HEK293T (cell line): ENCODE measurements at regions not wholly inside any gene's neighbourhood (a gene's known extent, or its start where the extent isn't known, plus 50 kb on each side); places are given as distances from the start of the nearest gene placed in this dataset.

Experiments
- CTCF ChIA-PET: fragments of 350-600 bp; formaldehyde crosslinking; extraction: SDS; loops from one replicate; lab custom pipeline; 2021; ENCODE audit warnings: antibody characterized with exemption, inconsistent platforms; lab: Yijun Ruan, JAX
- POLR2A ChIA-PET: fragments of 350-600 bp; formaldehyde crosslinking; extraction: SDS; loops from one replicate; lab custom pipeline; 2020; ENCODE audit warnings: antibody characterized with exemption, inconsistent platforms; lab: Yijun Ruan, JAX
- DNase-seq: peaks from one replicate; pipeline ENCODE4 v3.0.0; 2012; ENCODE audit warnings: mixed read lengths; ENCODE audit errors: extremely low spot score
- ARNT ChIP-seq: fragments of 450-650 bp; IDR thresholded peaks from 2 replicates; pipeline ENCODE4 v1.6.1; 2017; ENCODE audit warnings: mild to moderate bottlenecking
- BHLHE40 ChIP-seq: fragments of 450-650 bp; IDR thresholded peaks from 2 replicates; pipeline ENCODE4 v1.6.1; 2016; ENCODE audit warnings: mild to moderate bottlenecking, moderate library complexity, borderline replicate concordance
- CTBP1 ChIP-seq: fragments of 450-650 bp; IDR thresholded peaks from 2 replicates; pipeline ENCODE4 v1.6.1; 2016; ENCODE audit warnings: borderline replicate concordance
- ELF4 ChIP-seq: fragments of 450-650 bp; IDR thresholded peaks from 2 replicates; pipeline ENCODE4 v1.6.1; 2017; ENCODE audit warnings: antibody characterized with exemption
- FOXA1 ChIP-seq: fragments of 450-650 bp; IDR thresholded peaks from 2 replicates; pipeline ENCODE4 v1.6.1; 2016; ENCODE audit warnings: mild to moderate bottlenecking
- FOXK2 ChIP-seq: fragments of 450-650 bp; IDR thresholded peaks from 2 replicates; pipeline ENCODE4 v1.6.1; 2016; ENCODE audit warnings: mild to moderate bottlenecking
- FOXM1 ChIP-seq: fragments of 450-650 bp; IDR thresholded peaks from 2 replicates; pipeline ENCODE4 v1.6.1; 2017; ENCODE audit warnings: mild to moderate bottlenecking, borderline replicate concordance
- HDGF ChIP-seq: fragments of 450-650 bp; IDR thresholded peaks from 2 replicates; pipeline ENCODE4 v1.6.1; 2017; ENCODE audit warnings: antibody characterized with exemption, borderline replicate concordance
- L3MBTL2 ChIP-seq: fragments of 450-650 bp; conservative IDR thresholded peaks from 2 replicates; pipeline ENCODE4 v1.6.1; 2016; ENCODE audit warnings: mild to moderate bottlenecking
- LEF1 ChIP-seq: fragments of 450-650 bp; IDR thresholded peaks from 2 replicates; pipeline ENCODE4 v1.6.1; 2017; ENCODE audit warnings: mild to moderate bottlenecking, borderline replicate concordance
- NFRKB ChIP-seq: fragments of 450-650 bp; IDR thresholded peaks from 2 replicates; pipeline ENCODE4 v1.6.1; 2016; ENCODE audit warnings: mild to moderate bottlenecking, moderate library complexity
- PKNOX1 ChIP-seq: fragments of 450-650 bp; IDR thresholded peaks from 2 replicates; pipeline ENCODE4 v1.6.1; 2016
- SP1 ChIP-seq: fragments of 450-650 bp; IDR thresholded peaks from 2 replicates; pipeline ENCODE4 v1.6.1; 2017
- SUZ12 ChIP-seq: fragments of 450-650 bp; IDR thresholded peaks from 2 replicates; pipeline ENCODE4 v1.6.1; 2016; ENCODE audit warnings: mild to moderate bottlenecking
- TARDBP ChIP-seq: fragments of 450-650 bp; IDR thresholded peaks from 2 replicates; pipeline ENCODE4 v1.6.1; 2016
- ZNF384 ChIP-seq: fragments of 450-650 bp; IDR thresholded peaks from 2 replicates; pipeline ENCODE4 v1.6.1; 2016

- POLR2A ChIA-PET = no interaction called here
- no peak for TF ChIP-seq SP1
- TF ChIP-seq PKNOX1 = no peak
- TF ChIP-seq ARNT = no peak
- no peak for TF ChIP-seq BHLHE40
- TF ChIP-seq HDGF = no peak
- TF ChIP-seq SUZ12 = no peak
- no peak for TF ChIP-seq FOXM1
- no peak for TF ChIP-seq CTBP1
- no peak for TF ChIP-seq ZNF384
- TF ChIP-seq ELF4 = no peak
- DNase-seq = no peak
- CTCF ChIA-PET = no interaction called here
Observed at GRCh38 chr1:199160521-199161318, 521.9 kb downstream of the PTPRC start.

- TF ChIP-seq ARNT (no peak), NFRKB (no peak), BHLHE40 (no peak), FOXK2 (no peak), ZNF384 (no peak), TARDBP (no peak), CTBP1 (no peak), ELF4 (no peak), HDGF (no peak), PKNOX1 (no peak)
- CTCF ChIA-PET = no interaction called here
- no peak for DNase-seq
- POLR2A ChIA-PET = no interaction called here
Observed at GRCh38 chr1:199161319-199161680, 522.5 kb downstream of the PTPRC start.

- CTCF ChIA-PET = no interaction called here
- no peak for TF ChIP-seq FOXM1
- no peak for TF ChIP-seq SUZ12
- no peak for TF ChIP-seq BHLHE40
- no peak for TF ChIP-seq HDGF
- no peak for TF ChIP-seq TARDBP
- TF ChIP-seq L3MBTL2 = no peak
- TF ChIP-seq CTBP1 = no peak
- TF ChIP-seq FOXK2 = no peak
- no peak for TF ChIP-seq FOXA1
- TF ChIP-seq LEF1 = no peak
- TF ChIP-seq NFRKB = no peak
- TF ChIP-seq ELF4 = no peak
- TF ChIP-seq ZNF384 = no peak
- no peak for TF ChIP-seq PKNOX1
- no peak for TF ChIP-seq SP1
- no peak for TF ChIP-seq ARNT
- DNase-seq = no peak
- POLR2A ChIA-PET = no interaction called here
Observed at GRCh38 chr1:199161766-199162303, 523.0 kb downstream of the PTPRC start.

GRCh38 chr1:199163267-199163666, 524.4 kb downstream of the PTPRC start:
- POLR2A ChIA-PET = no interaction called here
- TF ChIP-seq TARDBP (no peak), LEF1 (no peak), PKNOX1 (no peak), SP1 (no peak), CTBP1 (no peak), ELF4 (no peak), L3MBTL2 (no peak), NFRKB (no peak), SUZ12 (no peak), FOXK2 (no peak), FOXA1 (no peak), HDGF (no peak)
- no peak for DNase-seq
- CTCF ChIA-PET = no interaction called here

GRCh38 chr1:199163670-199164069, 524.8 kb downstream of the PTPRC start:
- DNase-seq = no peak
- TF ChIP-seq NFRKB (no peak), ELF4 (no peak), LEF1 (no peak), ZNF384 (no peak), PKNOX1 (no peak), ARNT (no peak)
- CTCF ChIA-PET = no interaction called here
- POLR2A ChIA-PET = no interaction called here
